ENCODE measurements at regions not wholly inside any gene's neighbourhood (a gene's known extent, or its start where the extent isn't known, plus 50 kb on each side); places are given as distances from the start of the nearest gene placed in this dataset.
"Not testable (repeated sequence)": the region's sequence is repeated elsewhere in the genome, so short reads cannot be mapped to it uniquely, and the experiment has no call there.

- not testable (repeated sequence) for TF ChIP-seq CTCF (IDR thresholded peaks at IDR 0.05); ZFX (IDR thresholded peaks at IDR 0.05; ENCODE audit: borderline replicate concordance)
These were observed 72.1 kb upstream of the GMNC start for GRCh38 chr3:190934616-190935015.
